Glutamatergic neuron (in vitro differentiated cells): ENCODE measurements at regions not wholly inside any gene's neighbourhood (a gene's known extent, or its start where the extent isn't known, plus 50 kb on each side); places are given as distances from the start of the nearest gene placed in this dataset.
A peak's percentile ranks its signal among the peaks of the same experiment; 100 is the strongest.

ENCODE experiments used
- DNase-seq: peaks from one replicate; pipeline ENCODE4 v3.0.0; 2022
- H3K27ac Mint-ChIP-seq: one replicate; pipeline ENCODE4 v1.8.0; 2020; ENCODE audit warnings: mild to moderate bottlenecking, mixed read lengths, inconsistent platforms; ENCODE audit not compliant: unreplicated experiment
- H3K27me3 Mint-ChIP-seq: one replicate; pipeline ENCODE4 v1.8.0; 2020; ENCODE audit warnings: mild to moderate bottlenecking, moderate library complexity, mixed read lengths, inconsistent platforms; ENCODE audit not compliant: unreplicated experiment
- H3K36me3 Mint-ChIP-seq: one replicate; pipeline ENCODE4 v1.8.0; 2020; ENCODE audit warnings: mild to moderate bottlenecking, mixed read lengths, inconsistent platforms; ENCODE audit not compliant: unreplicated experiment
- H3K4me1 Mint-ChIP-seq: one replicate; pipeline ENCODE4 v1.8.0; 2020; ENCODE audit warnings: mild to moderate bottlenecking, low read depth, mixed read lengths, inconsistent platforms; ENCODE audit not compliant: unreplicated experiment
- H3K4me3 Mint-ChIP-seq: one replicate; pipeline ENCODE4 v1.8.0; 2020; ENCODE audit warnings: mild to moderate bottlenecking, mixed read lengths, inconsistent platforms; ENCODE audit not compliant: unreplicated experiment
- H3K9me3 Mint-ChIP-seq: one replicate; pipeline ENCODE4 v1.8.0; 2020; ENCODE audit warnings: mild to moderate bottlenecking, moderate library complexity, mixed read lengths, inconsistent platforms; ENCODE audit not compliant: unreplicated experiment
- CTCF ChIP-seq: fragments of 200-600 bp; sonication (generic); IDR thresholded peaks from one replicate; pipeline ENCODE4 v1.5.0; 2021; ENCODE audit not compliant: partially characterized antibody, unreplicated experiment

- Mint-ChIP-seq H3K27me3 (peaks cover 2% of the 10 kb centered on the region), H3K36me3 (no peaks in the 10 kb centered on the region), H3K4me3 (no peak overlapping the region), H3K27ac (no peak overlapping the region), H3K9me3 (peaks cover 4% of the 10 kb centered on the region), H3K4me1 (peaks cover 32% of the 10 kb centered on the region)
- TF ChIP-seq CTCF: no peak
- no peak for DNase-seq
These were observed 146.4 kb upstream of the ARHGAP5 start for GRCh38 chr14:31930493-31931240.

GRCh38 chr14:31932675-31933074 is 144.4 kb upstream of the ARHGAP5 start:
- DNase-seq: no peak

GRCh38 chr14:31933716-31934115 is 143.4 kb upstream of the ARHGAP5 start:
- peaks cover 3% of the 10 kb centered on the region for H3K9me3 Mint-ChIP-seq
- no peaks in the 10 kb centered on the region for H3K36me3 Mint-ChIP-seq
- no peak for TF ChIP-seq CTCF
- no peak overlapping the region for H3K4me3 Mint-ChIP-seq
- no peak for DNase-seq
- peak overlapping the region; percentile 17 for H3K27ac Mint-ChIP-seq
- H3K4me1 Mint-ChIP-seq: peaks cover 30% of the 10 kb centered on the region
- peaks cover 2% of the 10 kb centered on the region for H3K27me3 Mint-ChIP-seq

More at GRCh38 chr14:31932675-31933074, 144.4 kb upstream of the ARHGAP5 start:
- Mint-ChIP-seq H3K9me3 (peaks cover 4% of the 10 kb centered on the region), H3K27ac (peak overlapping the region; percentile 4), H3K27me3 (peaks cover 2% of the 10 kb centered on the region), H3K4me3 (no peak overlapping the region), H3K4me1 (peaks cover 32% of the 10 kb centered on the region), H3K36me3 (no peaks in the 10 kb centered on the region)
- no peak for TF ChIP-seq CTCF

- peak; percentile 55 for DNase-seq
- Mint-ChIP-seq H3K36me3 (no peaks in the 10 kb centered on the region), H3K4me3 (no peak overlapping the region), H3K9me3 (peaks cover 2% of the 10 kb centered on the region), H3K27me3 (peaks cover 2% of the 10 kb centered on the region), H3K27ac (peak overlapping the region; percentile 91), H3K4me1 (peaks cover 32% of the 10 kb centered on the region)
- no peak for TF ChIP-seq CTCF
These were observed 142.3 kb upstream of the ARHGAP5 start for GRCh38 chr14:31934767-31935266.

GRCh38 chr14:31935391-31935790 is 141.7 kb upstream of the ARHGAP5 start:
- Mint-ChIP-seq H3K27ac (peak overlapping the region; percentile 91), H3K27me3 (peaks cover 2% of the 10 kb centered on the region), H3K4me1 (peaks cover 36% of the 10 kb centered on the region), H3K4me3 (peak overlapping the region; percentile 21), H3K36me3 (no peaks in the 10 kb centered on the region), H3K9me3 (peaks cover 2% of the 10 kb centered on the region)
- TF ChIP-seq CTCF: no peak
- no peak for DNase-seq
